HCT116 (cell line): ENCODE measurements at regions not wholly inside any gene's neighbourhood (a gene's known extent, or its start where the extent isn't known, plus 50 kb on each side); places are given as distances from the start of the nearest gene placed in this dataset.

Experiments
- ATAC-seq: fragments of 200-7000 bp; cut with Tn5 transposase; 2 replicates; pipeline ENCODE4 v1.9.1; 2020; ENCODE audit warnings: mild to moderate bottlenecking, moderate library complexity
- BruUV-seq: library from RNA; stranded (reverse); fragments of 400-500 nt; replicated peaks from 2 replicates; lab custom pipeline; 2021; lab: Mats Ljungman, UMichigan
- CTCF ChIA-PET: fragments of 300-600 bp; sonication (Branson Sonifier 250); formaldehyde crosslinking; loops from one replicate; lab custom pipeline; 2021; ENCODE audit warnings: antibody characterized with exemption; lab: Charles Lee
- POLR2A ChIA-PET: fragments of 300-600, 350-600 bp; sonication (Branson Sonifier 250); formaldehyde crosslinking; loops from one replicate; lab custom pipeline; 2021; ENCODE audit warnings: antibody characterized with exemption; lab: Charles Lee
- RAD21 ChIA-PET, 2 experiments: fragments of 300-600 bp; sonication (Branson Sonifier 250); formaldehyde crosslinking; loops; one replicate each; lab custom pipeline; 2023; ENCODE audit warnings: low total read pairs in 2 of 2; ENCODE audit not compliant: uncharacterized antibody in 2 of 2, unreplicated experiment in 2 of 2, low non-redundant PET in 1 of 2; lab: Charles Lee
- DNase-seq: peaks from one replicate; pipeline ENCODE4 v3.0.0-alpha.2; 2010; ENCODE audit warnings: low read depth, low spot score
- H2AFZ ChIP-seq: fragments of 200-600 bp; shearing (Covaris generic), sonication (generic); 2 replicates; pipeline ENCODE4 v1.6.1; 2017; ENCODE audit warnings: low read depth, mixed run types, mixed read lengths, antibody characterized with exemption, low read length; ENCODE audit not compliant: poor library complexity, severe bottlenecking
- H3K27ac ChIP-seq: 2 replicates; pipeline ENCODE4 v1.5.1; 2012; ENCODE audit warnings: low read depth, low read length
- H3K27me3 ChIP-seq: fragments of 200-600 bp; sonication (generic); 2 replicates; pipeline ENCODE4 v1.6.1; 2016; ENCODE audit warnings: mixed run types, low read length, mixed read lengths; ENCODE audit not compliant: insufficient read depth
- H3K36me3 ChIP-seq, 2 experiments: fragments of 200-500 bp in 1 of 2; fragments of 200-600 bp in 1 of 2; sonication (Bioruptor generic) in 1 of 2; sonication (generic) in 1 of 2; 2 replicates each; pipeline versions ENCODE4 v1.5.1 to v1.6.1; 2014 to 2016; ENCODE audit warnings: low read length in 2 of 2, inconsistent platforms in 1 of 2, mixed read lengths in 1 of 2, mixed run types in 1 of 2; ENCODE audit not compliant: insufficient read depth in 2 of 2, control insufficient read depth in 1 of 2
- H3K4me1 ChIP-seq, 2 experiments: fragments of 200-600 bp in 1 of 2; sonication (generic) in 1 of 2; 2 replicates each; pipeline versions ENCODE4 v1.5.1 to v1.6.1; 2012 to 2017; ENCODE audit warnings: low read length in 2 of 2, inconsistent platforms in 1 of 2, mild to moderate bottlenecking in 1 of 2, mixed read lengths in 1 of 2, mixed run types in 1 of 2, moderate library complexity in 1 of 2; ENCODE audit not compliant: insufficient read depth in 2 of 2, control insufficient read depth in 1 of 2
- H3K4me2 ChIP-seq: fragments of 200-600 bp; sonication (generic); 2 replicates; pipeline ENCODE4 v1.6.1; 2017; ENCODE audit warnings: mixed run types, low read length, mixed read lengths
- H3K4me3 ChIP-seq, 2 experiments: fragments of 200-600 bp in 1 of 2; sonication (generic) in 1 of 2; replicated peaks in 1 of 2; 2 replicates each; pipeline ENCODE4 v1.5.1; 2011 to 2016; ENCODE audit warnings: low read length in 2 of 2, control low read depth in 1 of 2, low read depth in 1 of 2, mild to moderate bottlenecking in 1 of 2, mixed read lengths in 1 of 2, mixed run types in 1 of 2
- H3K79me2 ChIP-seq: fragments of 200-600 bp; sonication (generic); 2 replicates; pipeline ENCODE4 v1.6.1; 2017; ENCODE audit warnings: mild to moderate bottlenecking, mixed run types, low read length, moderate library complexity, mixed read lengths; ENCODE audit not compliant: insufficient read depth
- H3K9ac ChIP-seq: fragments of 200-600 bp; sonication (generic); 2 replicates; pipeline ENCODE4 v1.6.1; 2016; ENCODE audit warnings: low read length, mixed read lengths
- H3K9me2 ChIP-seq: fragments of 200-600 bp; sonication (generic), shearing (Covaris generic); 2 replicates; pipeline ENCODE4 v1.6.1; 2017; ENCODE audit warnings: mixed run types, mild to moderate bottlenecking, moderate library complexity; ENCODE audit not compliant: insufficient read depth
- H3K9me3 ChIP-seq, 2 experiments: fragments of 200-500 bp in 1 of 2; fragments of 200-600 bp in 1 of 2; sonication (Bioruptor generic) in 1 of 2; sonication (generic) in 1 of 2; 2 replicates each; pipeline ENCODE4 v1.6.1; 2014 to 2017; ENCODE audit warnings: low read length in 2 of 2, mixed read lengths in 2 of 2, inconsistent platforms in 1 of 2, low read depth in 1 of 2, mild to moderate bottlenecking in 1 of 2, mixed run types in 1 of 2, moderate library complexity in 1 of 2; ENCODE audit not compliant: control insufficient read depth in 1 of 2, insufficient read depth in 1 of 2
- H4K20me1 ChIP-seq: fragments of 200-600 bp; sonication (generic), shearing (Covaris generic); 2 replicates; pipeline ENCODE4 v1.6.1; 2017; ENCODE audit warnings: mixed run types, mild to moderate bottlenecking, moderate library complexity; ENCODE audit not compliant: insufficient read depth
- CEBPB ChIP-seq: IDR thresholded peaks from 2 replicates; pipeline ENCODE4 v1.6.1; 2012; ENCODE audit warnings: low read depth
- ELF1 ChIP-seq: IDR thresholded peaks from 2 replicates; pipeline ENCODE4 v1.6.1; 2012; ENCODE audit warnings: low read depth, borderline replicate concordance
- FOSL1 ChIP-seq: IDR thresholded peaks from 2 replicates; pipeline ENCODE4 v1.6.1; 2012; ENCODE audit warnings: low read depth
- JUND ChIP-seq: IDR thresholded peaks from 2 replicates; pipeline ENCODE4 v1.6.1; 2012
- MAX ChIP-seq: IDR thresholded peaks from 2 replicates; pipeline ENCODE4 v1.6.1; 2012
- POLR2A ChIP-seq: IDR thresholded peaks from 2 replicates; pipeline ENCODE4 v1.7.0; 2011; ENCODE audit warnings: borderline replicate concordance; ENCODE audit not compliant: insufficient read depth, insufficient read length; ENCODE audit errors: extremely low read depth
- POLR2AphosphoS5 ChIP-seq: IDR thresholded peaks from 2 replicates; pipeline ENCODE4 v1.6.1; 2011; ENCODE audit warnings: mild to moderate bottlenecking, low read depth, low read length, moderate library complexity
- REST ChIP-seq: IDR thresholded peaks from 2 replicates; pipeline ENCODE4 v1.6.1; 2012; ENCODE audit warnings: low read depth
- SP1 ChIP-seq: IDR thresholded peaks from 2 replicates; pipeline ENCODE4 v1.6.1; 2012; ENCODE audit warnings: low read depth
- ZFX ChIP-seq: fragments of 450-650 bp; IDR thresholded peaks from 2 replicates; pipeline ENCODE4 v1.6.1; 2017
- ZNF274 ChIP-seq: fragments of 200-500 bp; sonication (Bioruptor generic); IDR thresholded peaks from 2 replicates; pipeline ENCODE4 v1.6.1; 2014; ENCODE audit warnings: mild to moderate bottlenecking, low read depth, low read length, inconsistent platforms
- intact Hi-C: fragments of 100-400 bp; cut with micrococcal nuclease; formaldehyde crosslinking; loops from 2 replicates; pipeline ENCODE4 v1.10.0; 2022
- TF ChIP-seq, protein P1 (sequence below): IDR thresholded peaks from 2 replicates; pipeline ENCODE4 v1.6.1; 2011; ENCODE audit warnings: mild to moderate bottlenecking, low read length, moderate library complexity; ENCODE audit not compliant: insufficient replicate concordance; ENCODE audit errors: extremely low read depth

DNA sequence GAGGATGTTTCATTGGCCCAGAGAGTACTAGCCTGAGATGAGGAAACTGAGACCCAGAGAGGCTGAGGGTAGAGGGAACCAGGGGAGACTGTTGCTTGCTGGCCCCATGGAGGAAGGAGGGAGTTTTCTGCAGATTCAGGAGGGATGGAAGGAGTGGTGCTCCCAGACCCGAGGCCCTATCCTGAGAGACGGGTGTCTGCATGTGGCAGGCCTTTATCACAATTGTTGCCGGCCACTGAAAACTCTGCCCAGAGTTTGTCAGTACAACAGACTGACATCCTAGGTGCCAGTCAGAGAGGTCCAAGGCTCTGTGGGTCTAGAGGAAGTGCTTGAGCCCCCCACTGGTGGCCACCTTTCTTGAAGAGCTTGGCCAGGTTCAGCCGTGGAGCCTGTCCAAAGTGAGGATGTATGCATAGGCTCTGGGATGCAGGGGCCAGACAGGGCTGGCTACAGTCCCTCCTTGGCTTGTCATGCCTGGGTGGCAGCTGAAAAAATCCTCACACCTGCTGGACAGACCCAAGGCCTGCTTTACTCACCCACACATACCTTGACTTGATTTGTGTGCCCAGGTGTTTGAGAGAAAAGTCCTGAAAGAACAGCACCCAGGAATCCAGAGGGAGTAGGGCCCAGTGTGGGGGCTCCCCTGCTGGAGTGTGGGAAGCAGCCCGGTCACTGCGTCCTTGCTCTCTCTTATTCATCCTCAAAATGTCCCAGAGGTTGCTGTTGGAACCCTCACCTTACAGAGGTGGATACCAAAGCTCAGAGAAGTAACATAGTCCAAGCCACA is 65.2 kb downstream of the CLRN3 start:
- no peak overlapping the region for H3K27ac ChIP-seq
- CTCF ChIA-PET: no interaction called here
- no peaks in the 10 kb centered on the region for H3K36me3 ChIP-seq
- RAD21 ChIA-PET: interaction anchor here in 1 of 2 experiments (0.6 kb wide), 1 partner anchor 1335 kb away, joined by 6 read pairs; no protein-coding TSS in a partner anchor
- H3K27me3 ChIP-seq: peaks cover 39% of the 10 kb centered on the region
- POLR2A ChIA-PET: no interaction called here
- no peak overlapping the region for H3K4me3 ChIP-seq
- H3K9me2 ChIP-seq: no peaks in the 10 kb centered on the region
- ATAC-seq (no peak), DNase-seq (no peak)
- H3K79me2 ChIP-seq: no peaks in the 10 kb centered on the region
- no peak overlapping the region for H3K9ac ChIP-seq
- H3K9me3 ChIP-seq: no peaks in the 10 kb centered on the region
- intact Hi-C loops: no loop called here
- no peak for TF ChIP-seq JUND
- TF ChIP-seq ZFX: no peak
- no peak for TF ChIP-seq POLR2A
- TF ChIP-seq, protein P1, sequence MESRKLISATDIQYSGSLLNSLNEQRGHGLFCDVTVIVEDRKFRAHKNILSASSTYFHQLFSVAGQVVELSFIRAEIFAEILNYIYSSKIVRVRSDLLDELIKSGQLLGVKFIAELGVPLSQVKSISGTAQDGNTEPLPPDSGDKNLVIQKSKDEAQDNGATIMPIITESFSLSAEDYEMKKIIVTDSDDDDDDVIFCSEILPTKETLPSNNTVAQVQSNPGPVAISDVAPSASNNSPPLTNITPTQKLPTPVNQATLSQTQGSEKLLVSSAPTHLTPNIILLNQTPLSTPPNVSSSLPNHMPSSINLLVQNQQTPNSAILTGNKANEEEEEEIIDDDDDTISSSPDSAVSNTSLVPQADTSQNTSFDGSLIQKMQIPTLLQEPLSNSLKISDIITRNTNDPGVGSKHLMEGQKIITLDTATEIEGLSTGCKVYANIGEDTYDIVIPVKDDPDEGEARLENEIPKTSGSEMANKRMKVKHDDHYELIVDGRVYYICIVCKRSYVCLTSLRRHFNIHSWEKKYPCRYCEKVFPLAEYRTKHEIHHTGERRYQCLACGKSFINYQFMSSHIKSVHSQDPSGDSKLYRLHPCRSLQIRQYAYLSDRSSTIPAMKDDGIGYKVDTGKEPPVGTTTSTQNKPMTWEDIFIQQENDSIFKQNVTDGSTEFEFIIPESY: no peak
- TF ChIP-seq REST: no peak
- TF ChIP-seq CEBPB: no peak
- no peak for TF ChIP-seq POLR2AphosphoS5
- TF ChIP-seq SP1: no peak
- no peak for TF ChIP-seq FOSL1
- no peak for TF ChIP-seq ZNF274
- no peak for TF ChIP-seq MAX
- no peak for TF ChIP-seq ELF1
- H3K4me2 ChIP-seq: no peak overlapping the region
- H2AFZ ChIP-seq: no peak overlapping the region
- H3K4me1 ChIP-seq: no peaks in the 10 kb centered on the region
- BruUV-seq: no TSS peak
- no peaks in the 10 kb centered on the region for H4K20me1 ChIP-seq
